ENCODE measurements at regions not wholly inside any gene's neighbourhood (a gene's known extent, or its start where the extent isn't known, plus 50 kb on each side); places are given as distances from the start of the nearest gene placed in this dataset.
"Not testable (repeated sequence)": the region's sequence is repeated elsewhere in the genome, so short reads cannot be mapped to it uniquely, and the experiment has no call there.

DNA sequence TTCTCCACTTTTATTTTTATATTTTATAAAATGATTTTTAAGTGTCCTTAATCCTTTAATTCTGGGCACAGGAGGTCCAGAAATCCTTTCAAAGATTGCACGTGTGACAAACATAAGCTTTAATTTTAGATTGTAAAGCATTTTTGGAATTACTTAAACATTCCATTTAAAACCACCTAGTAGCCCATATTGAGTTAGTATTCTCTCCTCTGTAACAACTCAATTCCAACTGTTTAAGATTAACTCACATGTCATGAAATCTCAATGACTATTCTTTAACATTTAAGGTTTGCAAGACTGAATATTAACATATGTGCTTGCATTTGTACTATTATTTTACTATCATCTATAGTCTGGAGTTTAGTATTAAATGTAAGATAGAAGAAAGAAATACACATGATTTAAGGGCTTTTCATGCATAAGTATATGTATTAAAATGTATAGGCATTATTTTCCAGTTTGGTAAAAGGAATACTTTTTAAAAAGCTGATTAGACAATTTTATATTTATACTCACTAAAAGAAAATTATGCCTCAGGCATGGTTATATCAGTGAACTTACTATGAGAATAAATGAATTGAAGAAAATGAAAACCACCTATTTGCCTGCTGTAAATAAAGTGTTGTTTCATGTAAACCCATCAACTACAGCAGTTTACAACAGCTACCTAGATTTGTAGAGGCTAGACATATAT, 776.9 kb downstream of the SLC6A15 start:
- Histone ChIP-seq H2AFZ (ENCODE audit: low read length) (no peak overlapping the region), H3K79me2 (ENCODE audit: low read length) (no peaks in the 10 kb centered on the region), H3K9me3 (ENCODE audit: low read length) (peaks cover 35% of the 10 kb centered on the region), H3K9me2 (replicated peaks; ENCODE audit: insufficient read depth, low read length) (no peaks in the 10 kb centered on the region), H4K20me1 (ENCODE audit: insufficient read depth, low read depth, low read length) (no peaks in the 10 kb centered on the region), H3K9ac (ENCODE audit: low read length) (no peak overlapping the region), H3K4me3 (ENCODE audit: low read length) (no peak overlapping the region), H3K27me3 (ENCODE audit: low read length) (no peaks in the 10 kb centered on the region), H3K36me3 (ENCODE audit: insufficient read depth, low read length) (no peaks in the 10 kb centered on the region), H3K27ac (ENCODE audit: low read length) (no peak overlapping the region), H3K4me2 (ENCODE audit: low read depth, low read length, poor library complexity, severe bottlenecking) (no peak overlapping the region), H3K4me1 (ENCODE audit: low read length) (no peaks in the 10 kb centered on the region)
- no peak for DNase-seq

DNA sequence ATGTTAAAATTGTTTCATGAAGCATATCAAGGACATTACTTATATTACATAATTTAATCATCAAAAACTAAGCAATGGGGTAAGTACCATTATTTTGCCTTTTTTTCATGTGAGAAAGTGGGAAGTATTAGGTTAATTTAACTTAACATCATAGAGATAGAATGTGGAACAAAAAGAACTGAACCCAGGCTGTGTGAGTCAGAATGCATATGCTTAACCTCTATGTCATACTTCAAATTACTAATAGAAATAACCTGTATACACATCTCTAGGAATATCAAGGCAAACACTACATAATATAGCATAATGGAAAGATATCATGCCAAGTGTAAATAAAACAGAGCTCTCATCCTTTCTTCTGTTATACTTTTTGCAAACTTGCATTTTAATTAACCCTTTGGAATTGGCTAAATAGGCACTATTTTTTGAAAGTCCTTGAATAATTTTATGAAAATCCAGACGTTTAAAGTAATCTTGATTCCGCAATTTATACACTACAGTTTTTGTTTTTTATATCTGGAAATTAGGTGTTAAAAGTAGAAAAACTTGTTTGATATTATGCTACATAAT, 777.7 kb downstream of the SLC6A15 start:
- Histone ChIP-seq H3K79me2 (ENCODE audit: low read length) (no peaks in the 10 kb centered on the region), H2AFZ (ENCODE audit: low read length) (no peak overlapping the region), H3K4me2 (ENCODE audit: low read depth, low read length, poor library complexity, severe bottlenecking) (no peak overlapping the region), H3K27me3 (ENCODE audit: low read length) (no peaks in the 10 kb centered on the region), H3K27ac (ENCODE audit: low read length) (no peak overlapping the region), H3K4me1 (ENCODE audit: low read length) (no peaks in the 10 kb centered on the region), H3K4me3 (ENCODE audit: low read length) (no peak overlapping the region), H3K36me3 (ENCODE audit: insufficient read depth, low read length) (no peaks in the 10 kb centered on the region), H3K9me3 (ENCODE audit: low read length) (peaks cover 28% of the 10 kb centered on the region), H3K9ac (ENCODE audit: low read length) (no peak overlapping the region), H4K20me1 (ENCODE audit: insufficient read depth, low read depth, low read length) (no peaks in the 10 kb centered on the region), H3K9me2 (replicated peaks; ENCODE audit: insufficient read depth, low read length) (no peaks in the 10 kb centered on the region)
- DNase-seq, result no peak

- H3K9me3 ChIP-seq (ENCODE audit: low read length), result peaks cover 26% of the 10 kb centered on the region
- H3K4me3 ChIP-seq (ENCODE audit: low read length), result no peak overlapping the region
- no peaks in the 10 kb centered on the region for H3K27me3 ChIP-seq (ENCODE audit: low read length)
- H3K79me2 ChIP-seq (ENCODE audit: low read length), result no peaks in the 10 kb centered on the region
- DNase-seq, result no peak
- no peaks in the 10 kb centered on the region for H4K20me1 ChIP-seq (ENCODE audit: insufficient read depth, low read depth, low read length)
- H3K4me2 ChIP-seq (ENCODE audit: low read depth, low read length, poor library complexity, severe bottlenecking), result no peak overlapping the region
- no peaks in the 10 kb centered on the region for H3K36me3 ChIP-seq (ENCODE audit: insufficient read depth, low read length)
- no peak overlapping the region for H2AFZ ChIP-seq (ENCODE audit: low read length)
- no peak overlapping the region for H3K27ac ChIP-seq (ENCODE audit: low read length)
- no peak overlapping the region for H3K9ac ChIP-seq (ENCODE audit: low read length)
- H3K4me1 ChIP-seq (ENCODE audit: low read length), result no peaks in the 10 kb centered on the region
- H3K9me2 ChIP-seq (replicated peaks; ENCODE audit: insufficient read depth, low read length), result no peaks in the 10 kb centered on the region
Observed at GRCh38 chr12:84131076-84131475, 781.5 kb downstream of the SLC6A15 start.

- no peak overlapping the region for H3K4me2 ChIP-seq (ENCODE audit: low read depth, low read length, poor library complexity, severe bottlenecking)
- H3K4me3 ChIP-seq (ENCODE audit: low read length), result no peak overlapping the region
- H4K20me1 ChIP-seq (ENCODE audit: insufficient read depth, low read depth, low read length), result no peaks in the 10 kb centered on the region
- no peak overlapping the region for H3K9ac ChIP-seq (ENCODE audit: low read length)
- no peaks in the 10 kb centered on the region for H3K27me3 ChIP-seq (ENCODE audit: low read length)
- H3K9me3 ChIP-seq (ENCODE audit: low read length), result peaks cover 24% of the 10 kb centered on the region
- H3K79me2 ChIP-seq (ENCODE audit: low read length), result no peaks in the 10 kb centered on the region
- H3K27ac ChIP-seq (ENCODE audit: low read length), result no peak overlapping the region
- no peak overlapping the region for H2AFZ ChIP-seq (ENCODE audit: low read length)
- no peaks in the 10 kb centered on the region for H3K36me3 ChIP-seq (ENCODE audit: insufficient read depth, low read length)
- H3K4me1 ChIP-seq (ENCODE audit: low read length), result no peaks in the 10 kb centered on the region
- DNase-seq, result no peak
- H3K9me2 ChIP-seq (replicated peaks; ENCODE audit: insufficient read depth, low read length), result no peaks in the 10 kb centered on the region
Observed at GRCh38 chr12:84128117-84128991, 784.2 kb downstream of the SLC6A15 start.

GRCh38 chr12:84124211-84124610, 788.4 kb downstream of the SLC6A15 start:
- no peak overlapping the region for H3K4me3 ChIP-seq (ENCODE audit: low read length)
- no peak overlapping the region for H2AFZ ChIP-seq (ENCODE audit: low read length)
- H3K36me3 ChIP-seq (ENCODE audit: insufficient read depth, low read length), result no peaks in the 10 kb centered on the region
- DNase-seq, result no peak
- no peaks in the 10 kb centered on the region for H3K4me1 ChIP-seq (ENCODE audit: low read length)
- no peaks in the 10 kb centered on the region for H3K27me3 ChIP-seq (ENCODE audit: low read length)
- no peak overlapping the region for H3K4me2 ChIP-seq (ENCODE audit: low read depth, low read length, poor library complexity, severe bottlenecking)
- H3K27ac ChIP-seq (ENCODE audit: low read length), result no peak overlapping the region
- no peak overlapping the region for H3K9ac ChIP-seq (ENCODE audit: low read length)
- H3K9me3 ChIP-seq (ENCODE audit: low read length), result peaks cover 6% of the 10 kb centered on the region
- no peaks in the 10 kb centered on the region for H4K20me1 ChIP-seq (ENCODE audit: insufficient read depth, low read depth, low read length)
- H3K79me2 ChIP-seq (ENCODE audit: low read length), result no peaks in the 10 kb centered on the region
- no peaks in the 10 kb centered on the region for H3K9me2 ChIP-seq (replicated peaks; ENCODE audit: insufficient read depth, low read length)

DNA sequence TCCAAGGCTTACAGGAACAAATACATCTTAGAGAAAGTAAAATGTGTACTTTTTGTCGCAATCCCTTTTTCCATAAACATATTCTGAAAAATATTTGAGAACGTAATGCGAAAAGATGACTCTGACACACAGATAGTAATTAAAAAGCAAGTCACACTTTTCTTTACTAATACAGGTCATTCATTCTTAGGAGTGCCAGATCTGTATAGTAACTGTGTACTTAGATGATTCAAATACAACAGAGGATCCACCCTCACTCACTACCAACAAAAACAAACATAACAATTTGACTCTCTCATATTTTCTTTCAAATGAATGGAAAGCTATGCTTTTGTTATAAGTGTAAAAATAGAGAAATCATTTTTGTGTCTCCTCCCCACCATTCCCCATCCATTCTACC, 795.4 kb downstream of the SLC6A15 start:
- H3K27ac ChIP-seq (ENCODE audit: low read length), result no peak overlapping the region
- no peak overlapping the region for H3K9ac ChIP-seq (ENCODE audit: low read length)
- H3K9me3 ChIP-seq (ENCODE audit: low read length), result peaks cover 7% of the 10 kb centered on the region
- no peaks in the 10 kb centered on the region for H3K9me2 ChIP-seq (replicated peaks; ENCODE audit: insufficient read depth, low read length)
- no peak overlapping the region for H3K4me3 ChIP-seq (ENCODE audit: low read length)
- H3K79me2 ChIP-seq (ENCODE audit: low read length), result no peaks in the 10 kb centered on the region
- DNase-seq, result no peak
- H3K36me3 ChIP-seq (ENCODE audit: insufficient read depth, low read length), result no peaks in the 10 kb centered on the region
- H2AFZ ChIP-seq (ENCODE audit: low read length), result no peak overlapping the region
- no peaks in the 10 kb centered on the region for H3K27me3 ChIP-seq (ENCODE audit: low read length)
- no peaks in the 10 kb centered on the region for H4K20me1 ChIP-seq (ENCODE audit: insufficient read depth, low read depth, low read length)
- H3K4me1 ChIP-seq (ENCODE audit: low read length), result no peaks in the 10 kb centered on the region
- no peak overlapping the region for H3K4me2 ChIP-seq (ENCODE audit: low read depth, low read length, poor library complexity, severe bottlenecking)

- H3K9me3 ChIP-seq (ENCODE audit: low read length), result peaks cover 7% of the 10 kb centered on the region
- no peak overlapping the region for H2AFZ ChIP-seq (ENCODE audit: low read length)
- H3K79me2 ChIP-seq (ENCODE audit: low read length), result no peaks in the 10 kb centered on the region
- no peak overlapping the region for H3K27ac ChIP-seq (ENCODE audit: low read length)
- H3K27me3 ChIP-seq (ENCODE audit: low read length), result no peaks in the 10 kb centered on the region
- no peak overlapping the region for H3K9ac ChIP-seq (ENCODE audit: low read length)
- no peaks in the 10 kb centered on the region for H4K20me1 ChIP-seq (ENCODE audit: insufficient read depth, low read depth, low read length)
- no peaks in the 10 kb centered on the region for H3K36me3 ChIP-seq (ENCODE audit: insufficient read depth, low read length)
- no peak for DNase-seq
- H3K4me1 ChIP-seq (ENCODE audit: low read length), result no peaks in the 10 kb centered on the region
- H3K9me2 ChIP-seq (replicated peaks; ENCODE audit: insufficient read depth, low read length), result no peaks in the 10 kb centered on the region
- no peak overlapping the region for H3K4me2 ChIP-seq (ENCODE audit: low read depth, low read length, poor library complexity, severe bottlenecking)
- H3K4me3 ChIP-seq (ENCODE audit: low read length), result no peak overlapping the region
Observed at GRCh38 chr12:84113666-84114065, 798.9 kb downstream of the SLC6A15 start.

DNA sequence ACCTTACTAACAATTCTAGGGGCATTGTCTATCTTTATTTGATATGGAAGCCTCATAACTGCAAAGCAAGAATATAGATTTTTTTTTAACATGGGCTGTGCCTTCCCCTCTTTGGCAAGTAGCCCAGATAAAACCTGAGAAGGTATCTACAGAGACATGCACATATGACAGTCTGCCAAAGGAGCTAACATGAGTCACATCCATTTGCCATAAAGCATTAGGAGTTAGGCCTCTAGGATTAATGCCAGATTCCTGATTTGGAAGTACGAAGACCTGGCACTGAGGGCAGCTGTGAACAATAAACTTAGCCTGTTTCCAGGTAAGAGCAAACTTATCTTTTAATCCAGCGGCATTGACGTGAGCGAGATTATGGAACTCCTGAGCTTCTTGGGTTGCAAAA, 808.7 kb downstream of the SLC6A15 start:
- not testable (repeated sequence) for DNase-seq; H3K27me3 ChIP-seq (ENCODE audit: low read length); H3K4me2 ChIP-seq (ENCODE audit: low read depth, low read length, poor library complexity, severe bottlenecking); H3K27ac ChIP-seq (ENCODE audit: low read length); H3K79me2 ChIP-seq (ENCODE audit: low read length); H3K9ac ChIP-seq (ENCODE audit: low read length); H2AFZ ChIP-seq (ENCODE audit: low read length); H3K4me1 ChIP-seq (ENCODE audit: low read length); H3K36me3 ChIP-seq (ENCODE audit: insufficient read depth, low read length); H3K9me3 ChIP-seq (ENCODE audit: low read length); H3K4me3 ChIP-seq (ENCODE audit: low read length); H3K9me2 ChIP-seq (replicated peaks; ENCODE audit: insufficient read depth, low read length); H4K20me1 ChIP-seq (ENCODE audit: insufficient read depth, low read depth, low read length)
